Neural crest cell (in vitro differentiated cells): ENCODE measurements at regions not wholly inside any gene's neighbourhood (a gene's known extent, or its start where the extent isn't known, plus 50 kb on each side); places are given as distances from the start of the nearest gene placed in this dataset.

Experiments
- DNase-seq: peaks from one replicate; pipeline ENCODE4 v3.0.0; 2021; ENCODE audit warnings: low read depth, mixed read lengths, low spot score
- H3K27ac Mint-ChIP-seq: one replicate; pipeline ENCODE4 v1.8.0; 2021; ENCODE audit warnings: mild to moderate bottlenecking, mixed read lengths; ENCODE audit not compliant: unreplicated experiment
- H3K27me3 Mint-ChIP-seq: 2 replicates; pipeline ENCODE4 v1.8.0; 2021; ENCODE audit warnings: low read depth, mild to moderate bottlenecking, mixed read lengths
- H3K36me3 Mint-ChIP-seq: 2 replicates; pipeline ENCODE4 v1.8.0; 2021; ENCODE audit warnings: low read depth, mild to moderate bottlenecking, mixed read lengths
- H3K4me1 Mint-ChIP-seq: 2 replicates; pipeline ENCODE4 v1.8.0; 2021; ENCODE audit warnings: mixed read lengths
- H3K4me3 Mint-ChIP-seq: one replicate; pipeline ENCODE4 v1.8.0; 2021; ENCODE audit warnings: mild to moderate bottlenecking, mixed read lengths
- H3K9me3 Mint-ChIP-seq: 2 replicates; pipeline ENCODE4 v1.8.0; 2021; ENCODE audit warnings: mixed read lengths
- CTCF ChIP-seq: fragments of 200-600 bp; sonication (generic); conservative IDR thresholded peaks from 2 replicates; pipeline ENCODE4 v1.5.0; 2021; ENCODE audit warnings: antibody characterized with exemption, mild to moderate bottlenecking

- no peak overlapping the region for H3K4me3 Mint-ChIP-seq
- H3K4me1 Mint-ChIP-seq: no peaks in the 10 kb centered on the region
- TF ChIP-seq CTCF: no peak
- H3K27me3 Mint-ChIP-seq: no peaks in the 10 kb centered on the region
- no peak overlapping the region for H3K27ac Mint-ChIP-seq
- H3K36me3 Mint-ChIP-seq: no peaks in the 10 kb centered on the region
- no peak for DNase-seq
- H3K9me3 Mint-ChIP-seq: no peaks in the 10 kb centered on the region
These were observed 96.0 kb downstream of the MAB21L3 start for GRCh38 chr1:116207126-116207735.

GRCh38 chr1:116208136-116208535 is 96.9 kb downstream of the MAB21L3 start:
- Mint-ChIP-seq H3K27ac (no peak overlapping the region), H3K4me3 (no peak overlapping the region), H3K27me3 (no peaks in the 10 kb centered on the region), H3K4me1 (no peaks in the 10 kb centered on the region), H3K9me3 (no peaks in the 10 kb centered on the region), H3K36me3 (no peaks in the 10 kb centered on the region)
- no peak for TF ChIP-seq CTCF
- no peak for DNase-seq

- DNase-seq: no peak
- Mint-ChIP-seq H3K4me3 (no peak overlapping the region), H3K4me1 (no peaks in the 10 kb centered on the region), H3K27ac (no peak overlapping the region), H3K36me3 (no peaks in the 10 kb centered on the region), H3K27me3 (no peaks in the 10 kb centered on the region), H3K9me3 (no peaks in the 10 kb centered on the region)
- TF ChIP-seq CTCF: no peak
These were observed 100.1 kb downstream of the MAB21L3 start for GRCh38 chr1:116211294-116211693.

- no peak for DNase-seq
- Mint-ChIP-seq H3K4me1 (peaks cover 1% of the 10 kb centered on the region), H3K36me3 (no peaks in the 10 kb centered on the region), H3K4me3 (no peak overlapping the region), H3K27ac (no peak overlapping the region), H3K9me3 (no peaks in the 10 kb centered on the region), H3K27me3 (peaks cover 3% of the 10 kb centered on the region)
- no peak for TF ChIP-seq CTCF
These were observed 107.7 kb downstream of the MAB21L3 start for GRCh38 chr1:116218922-116219321.

GRCh38 chr1:116219651-116220434 is 108.6 kb downstream of the MAB21L3 start:
- DNase-seq: no peak
- Mint-ChIP-seq H3K9me3 (no peaks in the 10 kb centered on the region), H3K4me3 (no peak overlapping the region), H3K27ac (no peak overlapping the region), H3K4me1 (peaks cover 6% of the 10 kb centered on the region), H3K27me3 (peaks cover 3% of the 10 kb centered on the region), H3K36me3 (no peaks in the 10 kb centered on the region)
- TF ChIP-seq CTCF: no peak
